COR-L47 (cell line): ENCODE measurements at regions not wholly inside any gene's neighbourhood (a gene's known extent, or its start where the extent isn't known, plus 50 kb on each side); places are given as distances from the start of the nearest gene placed in this dataset.
"Not testable (repeated sequence)": the region's sequence is repeated elsewhere in the genome, so short reads cannot be mapped to it uniquely, and the experiment has no call there.

ENCODE experiments used
- DNase-seq: peaks from one replicate; lab custom pipeline; 2025; lab: John Stamatoyannopoulos, UW

DNA sequence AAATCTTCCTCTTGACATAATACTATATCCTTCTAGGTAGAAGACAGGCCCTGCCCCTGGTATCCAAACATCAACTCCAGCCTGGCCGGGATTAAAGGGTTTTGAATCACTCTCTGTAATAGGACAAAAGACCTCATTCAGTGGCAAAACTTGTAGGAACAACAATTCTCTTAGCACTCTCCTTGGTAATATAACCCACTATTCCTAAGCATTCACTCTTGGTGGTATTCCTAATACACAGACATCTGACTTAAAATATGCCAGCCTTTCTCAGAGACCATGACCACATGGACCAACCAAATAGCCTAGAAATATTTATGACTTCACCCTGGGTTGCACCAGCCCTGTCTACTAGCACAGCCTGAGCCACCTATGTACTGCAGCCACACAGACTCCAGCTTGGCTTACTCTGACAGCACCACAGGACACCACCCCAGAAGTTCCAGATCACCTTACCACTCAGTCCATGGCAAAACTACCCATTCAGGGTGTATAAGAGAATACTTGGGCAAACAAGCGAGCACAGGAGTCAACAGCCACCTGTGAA, 244.9 kb upstream of the NEBL start:
- DNase-seq, result no peak

DNA sequence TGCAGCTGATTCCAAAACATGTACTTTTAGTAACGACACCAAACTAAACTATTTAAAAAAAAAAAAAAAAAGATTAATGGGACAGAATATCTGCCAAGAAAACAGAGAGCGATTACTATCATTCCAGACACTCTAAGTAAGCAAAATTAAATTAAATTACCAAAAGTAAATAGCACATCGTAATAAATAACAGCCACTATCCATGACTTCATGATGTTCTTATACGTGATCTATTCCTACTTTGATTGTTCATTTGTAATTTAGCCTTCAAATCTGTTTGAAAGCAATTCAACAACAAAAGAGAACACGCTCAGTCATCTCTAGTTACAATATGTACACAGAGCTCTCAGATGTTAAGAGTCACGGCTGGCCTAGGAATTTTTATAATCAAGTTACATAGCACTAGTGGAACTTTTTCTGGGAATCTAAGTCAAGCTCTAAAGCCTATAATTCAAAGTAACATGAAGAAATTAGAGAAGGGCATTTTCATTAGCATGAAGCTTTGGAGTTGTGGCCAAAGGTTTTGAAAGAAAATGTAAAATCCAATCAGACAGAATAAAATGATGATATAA, 241.7 kb upstream of the NEBL start:
- DNase-seq, result no peak

DNA sequence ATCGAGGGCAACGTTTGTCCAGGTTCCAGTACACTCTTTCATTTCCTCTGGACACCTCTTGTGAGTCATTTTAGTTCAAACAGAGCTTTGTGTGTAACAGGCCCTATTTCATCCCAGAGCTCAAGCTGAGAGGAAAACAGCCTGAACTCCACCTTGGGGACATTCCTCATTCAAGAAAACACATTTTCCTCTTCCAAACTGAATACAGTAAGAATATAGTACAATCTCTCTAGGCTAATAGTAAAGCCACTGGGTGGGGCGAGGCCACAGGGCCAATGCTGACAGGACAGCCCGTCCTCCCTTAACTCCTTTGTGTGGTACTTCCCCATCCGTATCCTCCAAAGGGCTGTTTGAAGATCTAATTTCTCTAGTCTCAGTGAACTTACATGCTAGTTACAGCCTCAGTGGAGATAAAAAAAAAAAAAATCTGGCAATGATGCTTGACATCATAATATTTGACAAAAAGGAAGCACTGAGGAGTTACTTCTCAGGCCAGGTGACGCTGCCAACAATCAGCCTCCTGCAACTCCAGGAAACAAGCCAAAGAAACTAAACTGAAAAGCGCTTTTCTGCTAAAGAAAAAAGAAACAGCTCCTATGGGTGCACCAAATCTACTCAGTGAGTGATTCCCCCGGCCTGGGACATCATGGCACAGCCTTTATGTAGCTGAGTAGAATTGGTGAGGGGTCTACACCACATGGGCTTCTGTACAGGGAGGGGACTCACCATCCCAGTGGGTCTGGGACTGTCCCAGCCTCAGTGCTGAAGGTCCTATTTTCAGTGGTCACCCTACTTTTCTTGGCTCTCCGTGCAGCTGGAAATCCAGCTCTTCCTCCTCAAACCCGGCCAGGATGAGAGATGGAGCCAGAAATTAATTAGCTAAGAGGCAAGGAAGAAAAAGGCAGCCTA, 238.2 kb upstream of the NEBL start:
- no peak for DNase-seq

- DNase-seq, result no peak
These were observed 237.5 kb upstream of the NEBL start for GRCh38 chr10:21134645-21135022.

- DNase-seq, result no peak
These were observed 233.8 kb upstream of the NEBL start for GRCh38 chr10:21130683-21131442.

GRCh38 chr10:21130108-21130507, 233.0 kb upstream of the NEBL start:
- DNase-seq, result no peak

GRCh38 chr10:21125471-21126228, 228.5 kb upstream of the NEBL start:
- no peak for DNase-seq

GRCh38 chr10:21122907-21123306, 225.8 kb upstream of the NEBL start:
- DNase-seq, result no peak

GRCh38 chr10:21121822-21122221, 224.7 kb upstream of the NEBL start:
- not testable (repeated sequence) for DNase-seq

DNA sequence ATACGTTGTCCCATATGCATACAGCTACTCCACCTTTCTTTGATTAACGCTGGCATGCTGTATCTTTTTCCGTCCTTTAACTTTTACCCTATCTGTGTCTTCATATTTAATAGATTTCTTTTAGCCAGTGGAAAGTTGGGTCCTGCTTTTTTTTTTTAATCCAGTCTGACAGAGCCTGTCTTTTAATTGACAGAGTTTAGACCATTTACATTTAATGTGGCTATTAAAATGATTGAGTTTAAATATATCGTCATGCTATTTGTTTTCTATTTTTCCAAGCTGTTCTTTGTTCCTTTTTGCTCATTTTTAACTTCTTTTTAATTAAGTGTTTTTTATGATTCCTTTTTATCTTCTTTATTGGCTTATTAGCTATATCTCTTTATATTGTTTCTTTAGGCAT, 217.6 kb upstream of the NEBL start:
- DNase-seq, result no peak

DNA sequence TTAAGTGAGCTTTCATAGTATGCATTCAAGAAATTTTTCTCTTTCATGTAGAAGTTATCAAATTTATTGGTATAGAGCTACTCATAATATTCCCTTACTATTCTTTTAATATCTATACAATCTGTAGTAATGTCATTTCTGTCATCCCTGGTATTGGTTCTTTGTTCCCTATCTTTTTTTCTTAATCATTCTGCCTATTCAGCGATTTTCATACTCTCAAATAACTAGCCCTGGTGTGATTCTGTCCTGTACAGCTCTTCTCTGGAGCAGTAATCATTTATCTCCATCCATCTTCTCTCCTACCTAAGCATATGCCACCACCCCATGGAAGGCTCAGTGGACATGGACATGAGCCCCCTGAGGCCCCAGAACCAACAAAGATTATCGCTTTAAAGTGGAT, 213.2 kb upstream of the NEBL start:
- DNase-seq, result no peak

GRCh38 chr10:21106931-21107330, 209.8 kb upstream of the NEBL start:
- not testable (repeated sequence) for DNase-seq

DNA sequence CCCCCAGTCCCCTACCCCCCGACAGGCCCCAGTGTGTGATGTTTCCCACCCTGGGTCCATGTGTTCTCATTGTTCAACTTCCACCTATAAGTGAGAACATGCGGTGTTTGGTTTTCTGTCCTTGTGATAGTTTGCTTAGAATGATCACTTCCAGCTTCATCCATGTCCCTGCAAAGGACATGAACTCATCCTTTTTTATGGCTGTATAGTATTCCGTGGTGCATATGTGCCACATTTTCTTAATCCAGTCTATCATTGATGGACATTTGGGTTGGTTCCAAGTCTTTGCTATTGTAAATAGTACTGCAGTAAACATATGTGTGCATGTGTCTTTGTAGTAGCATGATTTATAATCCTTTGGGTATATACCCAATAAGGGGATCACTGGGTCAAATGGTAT, 208.2 kb upstream of the NEBL start:
- not testable (repeated sequence) for DNase-seq

GRCh38 chr10:21100871-21101514, 203.9 kb upstream of the NEBL start:
- DNase-seq, result no peak

- no peak for DNase-seq
These were observed 203.1 kb upstream of the NEBL start for GRCh38 chr10:21100190-21100589.

GRCh38 chr10:21099291-21100062, 202.4 kb upstream of the NEBL start:
- no peak for DNase-seq

GRCh38 chr10:21097926-21098355, 200.8 kb upstream of the NEBL start:
- no peak for DNase-seq

GRCh38 chr10:21095494-21096055, 198.5 kb upstream of the NEBL start:
- DNase-seq, result no peak

DNA sequence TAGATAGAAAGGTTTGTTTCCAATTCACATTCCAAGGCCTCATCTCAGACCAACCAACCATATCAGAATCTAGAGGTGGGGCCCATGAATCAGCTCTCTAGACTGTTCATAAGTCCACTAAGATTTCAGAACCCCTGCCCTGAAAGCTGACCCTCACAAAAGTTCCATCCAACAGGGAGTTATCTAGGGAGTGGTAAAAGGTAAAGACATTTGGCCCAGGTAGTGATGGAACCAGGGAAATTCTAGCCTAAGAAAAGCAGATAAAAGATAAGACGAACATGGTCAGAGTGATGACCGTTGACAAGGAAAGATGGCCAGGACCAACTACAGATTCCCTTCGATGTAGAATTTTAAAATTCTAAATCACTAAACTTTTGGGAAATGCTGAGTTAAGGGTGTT, 198.0 kb upstream of the NEBL start:
- DNase-seq, result no peak
